NCI-H2196 treated with DMSO at 0.1 percent for 48 hours (cell line): ENCODE measurements at regions not wholly inside any gene's neighbourhood (a gene's known extent, or its start where the extent isn't known, plus 50 kb on each side); places are given as distances from the start of the nearest gene placed in this dataset.
"Not testable (repeated sequence)": the region's sequence is repeated elsewhere in the genome, so short reads cannot be mapped to it uniquely, and the experiment has no call there.

Experiments
- DNase-seq: peaks from one replicate; lab custom pipeline; 2025; ENCODE audit not compliant: unreplicated experiment; lab: John Stamatoyannopoulos, UW

DNA sequence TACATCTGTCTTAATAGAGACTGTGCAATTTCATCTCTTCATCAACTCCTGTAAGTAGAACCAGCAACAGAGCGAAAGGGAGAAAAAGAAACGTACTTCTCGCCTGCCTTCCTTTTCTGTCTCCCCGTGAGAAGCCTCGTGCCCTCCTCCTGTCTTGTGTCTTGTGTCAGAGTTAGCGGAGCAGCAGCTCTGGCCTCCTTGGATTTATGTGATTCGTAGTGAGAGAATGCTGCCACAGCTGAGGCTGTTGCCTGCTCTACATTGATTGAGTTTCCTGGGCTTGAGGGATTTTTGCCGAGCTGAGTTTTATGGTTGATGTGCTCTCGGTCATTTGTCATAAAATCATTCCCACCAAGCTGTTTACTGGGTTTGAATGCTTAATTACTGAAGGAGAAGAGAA is 579.1 kb upstream of the RBFOX1 start:
- DNase-seq, result no peak

DNA sequence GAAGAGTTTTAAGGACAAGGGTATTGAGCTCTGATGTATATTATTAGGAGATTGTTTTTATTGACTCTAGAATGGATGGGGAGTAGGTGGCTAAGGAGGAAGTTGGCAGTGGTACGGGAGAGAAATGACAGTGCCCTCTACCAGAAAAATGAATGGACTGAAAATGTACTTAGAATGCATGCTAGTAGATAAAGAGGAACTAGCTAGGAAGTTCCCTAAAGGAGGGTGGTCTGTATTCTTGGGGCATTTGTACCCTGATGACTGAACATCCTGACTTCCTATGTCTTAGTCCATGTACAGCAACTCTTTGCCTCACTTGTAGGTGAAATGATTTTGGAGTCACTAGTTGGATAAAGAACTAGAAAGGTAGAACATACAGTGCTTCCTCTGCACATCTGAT is 581.5 kb upstream of the RBFOX1 start:
- DNase-seq, result no peak

DNA sequence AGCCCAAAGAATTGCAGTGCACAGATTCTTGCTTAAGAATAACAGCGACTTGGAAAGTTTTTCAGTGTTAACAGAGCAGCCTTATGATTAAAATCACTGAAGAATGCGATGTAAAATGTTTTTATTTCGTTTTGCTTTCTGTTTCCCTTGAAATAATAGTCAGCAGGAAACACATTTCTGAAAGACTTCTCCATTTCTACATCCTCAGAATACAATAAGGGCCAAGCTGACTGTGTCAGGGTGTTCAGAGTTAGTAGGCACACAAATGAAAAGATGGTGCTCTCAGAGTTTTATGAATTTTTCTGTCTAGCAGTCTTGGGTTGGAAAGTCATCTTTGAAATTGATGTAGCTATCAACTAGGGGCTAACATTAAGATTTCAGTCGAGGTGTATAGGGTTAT is 582.9 kb upstream of the RBFOX1 start:
- no peak for DNase-seq

DNA sequence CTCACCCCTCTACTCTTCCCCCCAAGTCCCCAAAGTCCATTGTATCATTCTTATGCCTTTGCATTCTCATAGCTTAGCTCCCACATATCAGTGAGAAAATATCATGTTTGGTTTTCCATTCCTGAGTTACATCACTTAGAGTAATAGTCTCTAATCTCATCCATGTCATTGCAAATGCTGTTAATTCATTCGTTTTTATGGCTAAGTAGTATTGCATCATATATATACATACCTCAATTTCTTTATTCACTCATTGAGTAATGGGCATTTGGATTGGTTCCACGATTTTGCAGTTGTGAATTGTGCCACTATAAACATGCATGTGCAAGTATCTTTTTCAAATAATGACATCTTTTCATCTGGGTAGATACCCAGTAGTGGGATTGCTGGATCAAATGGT is 596.3 kb upstream of the RBFOX1 start:
- DNase-seq, result not testable (repeated sequence)

DNA sequence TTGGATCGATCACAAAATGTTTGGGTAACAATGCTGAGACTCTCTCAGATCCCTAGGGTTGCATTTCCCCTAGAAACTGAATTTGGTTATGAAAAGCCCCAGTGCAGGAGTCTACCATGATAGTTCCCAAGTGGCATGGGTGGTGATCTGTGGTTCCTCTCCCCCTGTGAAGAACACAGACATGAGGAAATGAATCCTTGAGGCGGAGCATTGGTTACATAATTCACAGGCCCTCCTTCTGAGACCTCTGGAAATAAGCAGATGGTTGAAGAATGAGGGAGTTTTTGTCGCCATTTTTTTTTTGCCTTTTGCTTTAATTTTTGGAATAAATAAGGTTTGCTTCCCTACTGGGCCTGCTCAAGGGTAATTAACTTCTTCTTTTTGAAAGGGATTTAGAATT is 597.0 kb upstream of the RBFOX1 start:
- no peak for DNase-seq

DNA sequence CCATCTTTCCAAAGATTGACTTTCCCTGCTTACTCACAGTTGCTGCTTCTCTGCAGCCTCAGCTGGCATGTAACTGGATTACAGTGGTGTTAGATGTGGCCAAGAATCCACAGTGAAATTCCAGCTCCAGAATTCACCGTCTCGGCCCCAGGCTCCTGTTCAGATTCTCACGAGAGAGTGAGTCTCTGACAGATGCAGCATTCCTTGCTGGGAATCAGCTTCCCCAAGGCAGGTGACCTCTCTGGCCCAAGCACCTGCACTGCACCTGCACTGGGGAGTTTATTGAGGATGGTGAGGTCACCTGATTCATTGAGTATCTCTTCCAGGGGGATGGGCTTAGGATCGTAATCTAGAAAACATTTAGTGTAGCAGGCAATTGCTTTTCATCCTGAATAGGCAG is 600.5 kb upstream of the RBFOX1 start:
- no peak for DNase-seq

DNA sequence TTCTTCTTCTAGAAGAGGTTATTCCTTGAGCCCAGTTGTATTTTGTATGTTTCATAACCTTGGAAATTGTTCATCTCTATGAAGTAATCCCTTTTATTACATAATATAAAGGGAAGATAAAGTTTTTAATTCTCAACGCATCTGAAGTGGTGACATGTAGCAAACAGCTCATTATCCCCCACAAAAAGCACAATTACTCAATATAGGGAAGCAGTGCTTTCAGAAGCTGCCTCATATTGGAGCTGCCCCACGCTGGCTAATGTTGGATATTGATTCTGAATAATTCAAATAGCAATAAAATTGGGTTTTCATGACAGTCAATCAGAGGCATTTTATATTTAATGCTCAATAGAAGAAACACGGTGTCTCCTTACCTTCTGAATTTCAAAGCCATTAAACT is 604.3 kb upstream of the RBFOX1 start:
- DNase-seq, result no peak

DNA sequence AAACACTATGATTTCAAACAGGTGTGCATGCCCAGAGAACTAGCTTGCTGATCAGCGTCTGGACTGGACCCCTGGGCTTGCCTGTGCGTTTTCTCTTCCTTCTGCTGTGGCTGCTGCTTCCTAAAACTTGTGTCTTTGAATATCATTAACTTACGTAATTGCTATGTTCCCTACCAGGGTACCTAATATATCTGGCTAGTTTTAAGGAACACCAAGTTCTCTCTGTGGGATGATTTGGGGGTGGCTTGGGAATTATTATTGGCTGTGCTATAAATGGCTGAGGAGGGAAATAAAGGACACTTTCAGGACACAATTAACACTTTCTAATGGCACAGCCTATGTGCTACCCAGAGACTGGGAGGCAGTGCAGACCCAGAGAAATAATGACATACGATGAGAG is 606.0 kb upstream of the RBFOX1 start:
- DNase-seq, result no peak

DNA sequence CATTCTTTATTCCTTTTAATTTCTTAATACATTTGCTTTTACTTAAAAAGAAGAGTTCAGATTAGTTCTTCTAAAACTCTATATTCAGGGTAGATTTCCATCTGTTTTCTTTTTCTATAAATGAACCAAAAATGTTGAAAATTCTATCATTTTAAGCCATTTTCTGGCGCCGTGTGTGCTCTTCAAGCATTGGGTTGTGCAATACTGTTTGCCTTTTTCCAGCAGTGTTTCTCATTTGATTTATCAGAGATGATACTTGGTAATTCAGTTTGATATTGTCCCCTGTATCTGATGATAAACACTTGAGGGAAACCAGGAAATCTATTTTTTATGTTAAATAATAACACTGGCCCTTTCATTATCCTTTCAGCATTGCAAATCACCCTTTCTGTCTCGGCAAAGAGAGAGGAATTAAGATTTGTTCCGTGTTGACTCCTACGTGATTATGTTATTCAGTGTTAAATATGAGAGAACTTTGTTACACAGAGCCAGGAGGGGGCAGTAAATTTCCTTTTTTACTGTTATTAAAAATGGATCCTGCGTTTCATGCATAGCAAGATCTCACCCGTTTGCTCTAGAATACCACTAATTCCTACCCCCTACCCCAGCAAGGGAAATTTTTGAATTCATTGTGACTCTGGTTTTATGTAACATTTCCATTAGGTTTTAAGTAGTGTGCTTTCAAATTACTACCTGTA is 606.9 kb upstream of the RBFOX1 start:
- no peak for DNase-seq

DNA sequence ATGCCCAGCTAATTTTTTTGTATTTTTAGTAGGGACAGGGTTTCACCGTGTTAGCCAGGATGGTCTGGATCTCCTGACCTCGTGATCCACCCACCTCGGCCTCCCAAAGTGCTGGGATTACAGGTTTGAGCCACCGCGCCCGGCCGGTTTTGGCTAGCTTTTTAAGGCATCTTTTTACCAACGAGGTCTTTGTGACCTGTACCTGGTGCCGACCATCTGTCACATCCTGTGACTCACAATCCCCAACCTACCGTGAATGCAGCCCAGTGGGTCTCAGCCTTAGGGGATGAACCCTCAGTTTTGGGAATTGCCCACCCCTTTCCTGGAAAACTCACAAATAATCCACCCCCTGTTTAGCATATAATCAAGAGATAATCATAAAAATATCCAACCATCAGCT is 607.4 kb upstream of the RBFOX1 start:
- not testable (repeated sequence) for DNase-seq

DNA sequence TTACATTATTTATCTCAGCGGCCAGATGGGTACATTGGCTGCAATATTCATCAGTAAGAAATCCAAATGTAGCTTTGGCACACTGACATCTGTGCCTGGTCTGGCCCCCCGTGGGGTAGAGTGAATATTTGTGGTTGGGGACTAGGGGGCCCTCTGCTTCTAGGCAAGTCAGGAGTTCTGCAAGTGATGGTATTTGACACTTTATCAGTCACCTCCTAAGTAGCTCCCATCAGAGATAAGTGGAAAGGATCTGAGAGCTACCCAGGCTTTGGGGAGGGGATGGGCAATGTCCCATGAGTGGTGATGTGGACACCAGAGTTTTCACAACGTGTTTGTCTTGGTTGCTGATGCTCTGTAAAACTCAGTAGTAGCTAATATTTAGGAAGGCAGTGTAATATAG is 609.9 kb upstream of the RBFOX1 start:
- DNase-seq, result no peak

DNA sequence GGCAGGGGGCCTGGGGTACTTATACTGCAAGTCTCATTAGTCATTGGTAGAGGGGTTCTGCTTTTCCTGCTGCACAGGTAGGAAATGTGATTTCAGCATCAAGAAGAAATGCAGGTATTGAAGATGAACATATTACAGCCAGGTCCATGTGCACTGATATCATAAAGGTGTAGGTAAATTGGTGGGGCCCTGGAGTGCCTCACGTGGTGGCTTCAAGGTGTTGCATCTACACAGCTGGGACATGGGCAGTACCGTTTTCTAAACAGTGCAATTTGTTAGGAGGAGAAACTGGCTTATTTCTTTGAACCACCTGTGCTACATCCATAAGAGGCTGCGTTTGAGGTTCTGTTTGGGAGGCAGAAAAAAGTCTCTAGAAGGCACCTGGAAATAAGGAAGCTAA is 618.1 kb upstream of the RBFOX1 start:
- no peak for DNase-seq

DNA sequence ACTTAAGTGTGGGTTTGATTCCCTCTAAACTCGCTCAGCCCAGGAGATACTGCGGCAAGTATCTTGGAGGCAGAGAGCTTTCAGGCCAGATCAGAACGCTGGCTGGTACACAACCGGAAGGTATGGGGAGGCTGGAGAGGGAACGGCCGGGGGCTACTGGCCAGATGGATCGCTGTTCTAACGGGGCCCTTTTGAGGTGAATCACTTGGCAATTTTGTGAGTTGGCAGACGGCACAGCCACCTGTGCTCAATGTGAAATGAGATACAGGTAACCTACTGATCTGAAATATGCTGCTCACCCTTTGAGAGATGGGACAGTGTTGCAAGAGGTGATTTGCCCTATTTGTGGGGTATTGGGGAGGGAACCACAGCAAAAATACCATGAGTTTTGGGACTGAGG is 622.9 kb upstream of the RBFOX1 start:
- DNase-seq, result no peak

DNA sequence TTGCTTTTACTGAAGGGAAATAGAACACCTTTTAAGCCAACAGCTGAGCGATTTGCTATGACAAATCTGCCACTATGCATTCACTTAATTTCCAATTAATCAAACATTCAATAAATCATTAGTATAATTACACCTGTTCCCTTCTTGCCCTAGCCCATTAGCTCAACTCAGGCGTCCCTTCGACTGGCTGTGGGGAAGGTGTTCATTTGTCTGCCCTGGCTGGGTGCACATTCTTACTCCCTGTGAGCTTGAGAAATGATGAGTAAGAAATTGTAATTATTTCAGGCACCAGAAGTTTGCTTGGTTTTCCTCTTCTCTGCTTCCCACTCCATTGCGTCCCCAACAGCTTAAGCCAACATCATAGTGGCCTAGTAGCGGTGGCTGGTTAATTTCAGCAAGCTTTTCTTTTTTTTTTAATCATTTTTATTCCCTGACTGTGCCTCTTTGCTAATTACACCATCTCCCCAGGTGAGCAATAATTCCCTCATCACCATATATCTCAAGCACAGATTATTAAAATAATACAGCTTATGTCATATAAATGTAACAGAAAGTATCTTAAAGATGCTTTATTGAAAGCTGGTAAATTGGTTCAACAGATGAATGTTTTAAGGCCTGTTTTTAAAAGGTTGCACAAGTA is 623.9 kb upstream of the RBFOX1 start:
- no peak for DNase-seq

DNA sequence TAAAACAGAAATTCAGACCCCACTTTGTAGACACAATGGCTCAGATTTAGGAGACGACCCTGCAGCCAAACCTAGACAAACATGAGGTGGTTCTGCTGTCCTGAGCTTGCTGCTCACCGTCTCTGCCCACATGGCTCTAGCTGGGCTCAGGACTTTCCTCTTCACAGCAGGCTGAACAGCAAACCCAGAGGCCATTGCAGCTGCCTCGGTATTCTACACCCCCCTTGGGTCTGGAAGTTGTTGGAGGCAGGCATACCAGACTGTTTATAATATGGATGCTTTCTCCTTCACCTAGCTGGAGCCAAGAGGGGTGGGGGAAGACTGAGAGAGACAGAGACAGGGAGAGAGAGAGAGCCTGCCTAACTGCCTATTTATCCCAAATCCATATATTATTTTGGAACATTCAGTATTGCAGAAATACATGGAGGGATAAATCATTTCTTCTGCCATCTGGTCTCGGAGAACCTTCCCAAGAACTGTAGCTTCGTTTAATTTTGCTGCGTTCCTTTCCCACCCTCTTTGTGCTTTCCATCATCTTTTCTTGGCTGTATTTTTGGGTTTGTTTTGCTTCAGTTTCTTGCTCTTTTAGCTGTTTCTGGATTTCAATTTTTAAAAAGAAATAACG is 628.2 kb upstream of the RBFOX1 start:
- DNase-seq, result no peak

DNA sequence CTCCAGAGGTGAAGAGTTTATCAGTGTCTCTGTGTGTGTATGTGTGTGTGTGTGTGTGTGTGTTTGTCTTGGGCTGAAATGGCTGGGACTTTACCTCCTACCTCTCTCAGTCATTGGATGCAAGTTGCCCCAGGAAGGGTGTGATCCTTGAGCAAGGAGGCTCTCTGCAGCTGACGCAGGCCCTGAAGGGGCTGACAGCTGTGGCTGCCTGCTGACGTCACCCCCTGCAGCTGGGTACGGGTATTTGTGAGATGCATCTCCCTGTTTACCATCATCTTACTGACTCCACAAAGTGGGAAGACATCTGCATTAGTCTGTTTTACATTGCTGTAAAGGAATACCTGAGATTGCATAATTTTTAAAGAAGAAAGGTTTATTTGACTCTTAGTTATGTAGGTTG is 631.5 kb upstream of the RBFOX1 start:
- DNase-seq, result no peak

DNA sequence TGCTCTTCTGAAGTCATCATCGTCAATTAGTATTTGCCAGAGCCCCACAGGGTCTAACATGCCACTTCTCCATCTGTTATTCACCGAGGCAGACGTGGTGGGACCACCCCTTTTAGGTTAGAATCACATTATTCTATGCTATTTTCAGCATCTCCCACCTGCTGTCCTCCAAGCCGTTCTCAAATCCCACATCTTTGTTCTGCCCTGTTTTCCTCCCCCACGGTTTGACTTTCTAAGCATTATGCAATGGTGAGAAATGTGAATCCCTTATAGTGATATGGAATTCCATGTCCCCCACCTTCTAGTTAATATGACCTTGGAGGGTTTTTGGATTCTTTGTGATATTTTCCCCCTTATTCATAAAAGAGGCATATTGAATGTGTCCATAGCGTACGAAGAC is 634.1 kb upstream of the RBFOX1 start:
- no peak for DNase-seq

DNA sequence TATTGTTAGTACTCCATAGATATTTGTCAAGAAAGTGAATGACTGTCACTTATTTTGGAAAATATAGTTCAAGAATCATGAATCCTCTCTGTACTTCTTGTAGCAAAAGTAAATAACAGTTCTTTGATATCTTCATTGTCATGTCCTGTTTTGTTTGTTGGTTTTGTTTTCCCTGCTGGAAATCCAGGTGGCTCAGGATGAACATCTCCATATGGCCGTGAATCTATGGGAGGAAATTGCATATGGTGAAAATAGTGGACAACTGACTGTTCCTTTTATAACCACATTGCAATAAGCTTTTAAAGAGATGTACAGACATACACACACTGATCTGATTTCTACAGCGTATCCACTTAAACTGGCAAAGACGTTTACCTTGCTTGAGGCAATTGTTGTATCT is 637.0 kb upstream of the RBFOX1 start:
- DNase-seq, result no peak

DNA sequence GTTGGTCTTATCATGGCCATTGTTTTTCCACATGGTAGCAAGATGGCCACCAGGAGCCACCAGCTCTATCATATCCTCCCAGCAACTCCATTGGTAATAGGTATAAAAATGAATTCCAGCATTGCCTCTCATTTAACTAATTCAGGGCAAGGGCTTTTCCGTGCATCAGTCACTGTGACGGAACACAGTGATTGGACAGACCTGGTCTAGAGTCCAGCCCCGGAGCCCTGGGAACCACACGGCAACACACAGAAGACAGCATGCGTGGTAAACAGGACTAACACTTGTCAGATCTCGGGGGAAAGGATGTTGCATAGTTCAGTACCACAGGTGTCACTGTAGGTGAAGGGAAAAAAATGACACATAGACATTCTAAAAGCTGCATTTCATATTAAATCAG is 638.0 kb upstream of the RBFOX1 start:
- DNase-seq, result no peak

DNA sequence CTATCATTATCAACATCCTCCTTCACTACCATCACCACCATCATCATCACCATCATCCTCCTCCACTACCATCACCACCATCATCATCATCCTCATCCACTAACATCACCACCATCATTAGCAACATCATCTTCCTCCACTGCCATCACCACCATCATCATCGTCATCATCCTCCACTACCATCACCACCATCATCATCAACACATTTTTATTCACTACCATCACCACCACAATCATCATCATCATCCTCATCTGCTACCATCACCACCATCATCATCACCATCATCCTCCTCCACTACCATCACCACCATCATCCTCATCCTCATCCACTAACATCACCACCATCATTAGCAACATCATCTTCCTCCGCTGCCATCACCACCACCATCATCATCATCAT is 639.2 kb upstream of the RBFOX1 start:
- not testable (repeated sequence) for DNase-seq

DNA sequence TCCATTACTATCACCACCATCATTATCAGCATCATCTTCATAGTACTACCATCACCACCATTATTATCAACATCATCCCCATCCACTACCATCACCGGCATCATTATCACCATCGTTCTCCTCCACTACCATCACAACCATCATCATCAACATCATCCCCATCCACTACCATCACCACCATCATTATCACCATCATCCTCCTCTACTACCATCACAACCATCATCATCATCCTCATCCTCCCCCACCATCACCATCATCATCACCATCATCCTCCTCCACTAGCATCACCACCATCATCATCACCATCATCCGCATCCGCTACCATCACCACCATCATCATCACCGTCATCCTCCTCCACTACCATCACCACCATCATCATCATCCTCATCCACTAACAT is 639.8 kb upstream of the RBFOX1 start:
- no peak for DNase-seq

DNA sequence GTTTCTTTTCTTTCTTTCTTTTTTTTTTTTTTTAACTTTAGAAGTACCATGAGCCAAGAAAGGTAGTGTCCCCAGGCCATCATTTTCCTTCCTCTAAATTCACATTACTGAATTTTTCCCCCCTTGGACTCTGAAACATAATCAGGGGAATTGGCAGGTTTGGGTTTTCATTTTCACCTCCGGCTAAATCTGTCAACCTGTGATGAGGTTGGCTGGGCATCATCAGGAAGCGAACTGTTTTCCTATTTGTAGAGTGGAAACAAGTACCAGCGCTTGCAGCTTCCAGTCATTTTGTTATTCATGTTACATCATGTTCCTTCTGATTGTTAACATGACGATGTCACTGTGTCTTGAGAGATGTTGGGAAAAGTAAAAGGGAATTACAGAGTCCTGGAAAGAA is 641.9 kb upstream of the RBFOX1 start:
- no peak for DNase-seq

DNA sequence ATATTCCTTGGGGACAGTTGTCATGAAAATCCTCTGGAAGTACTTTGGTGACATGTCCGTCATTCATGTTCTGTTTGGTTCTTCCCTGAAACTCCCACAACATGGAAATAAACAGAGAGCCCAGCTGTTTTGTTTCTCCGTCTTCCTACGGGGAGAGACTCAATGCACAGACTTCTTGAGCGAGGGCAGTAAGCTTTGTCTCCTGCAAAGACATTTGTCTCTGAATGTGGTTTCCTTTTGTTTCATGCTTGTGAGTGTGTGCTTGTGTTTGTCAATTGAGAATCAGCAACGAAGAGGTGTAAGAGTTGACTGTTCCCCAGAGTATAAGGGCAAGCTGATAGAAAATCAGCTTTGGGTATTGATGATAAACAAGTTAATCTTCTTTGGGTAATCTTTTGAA is 643.0 kb upstream of the RBFOX1 start:
- no peak for DNase-seq
